ENCODE measurements at regions not wholly inside any gene's neighbourhood (a gene's known extent, or its start where the extent isn't known, plus 50 kb on each side); places are given as distances from the start of the nearest gene placed in this dataset.

GRCh38 chr4:3384771-3385710 lies 56.7 kb upstream of the HGFAC start:
- H3K9me3 ChIP-seq (replicated peaks; ENCODE audit: insufficient read depth, low read length): no peaks in the 10 kb centered on the region
- no peak overlapping the region for H2AFZ ChIP-seq (ENCODE audit: low read length)
- no peak overlapping the region for H3K27ac ChIP-seq (ENCODE audit: low read length)
- H3K27me3 ChIP-seq (replicated peaks; ENCODE audit: insufficient read depth, low read length): no peaks in the 10 kb centered on the region
- no peaks in the 10 kb centered on the region for H3K4me1 ChIP-seq (ENCODE audit: low read length)
- no peak overlapping the region for H3K9ac ChIP-seq (ENCODE audit: low read length)
- H4K20me1 ChIP-seq (ENCODE audit: insufficient read depth, low read length): no peaks in the 10 kb centered on the region
- no peaks in the 10 kb centered on the region for H3F3A ChIP-seq (ENCODE audit: insufficient read depth, low read length)
- no peaks in the 10 kb centered on the region for H3K9me2 ChIP-seq (replicated peaks; ENCODE audit: insufficient read depth, low read length)
- H3K79me2 ChIP-seq (ENCODE audit: low read length): no peaks in the 10 kb centered on the region
- no peak overlapping the region for H3K4me2 ChIP-seq (ENCODE audit: low read depth, low read length)
- H3K36me3 ChIP-seq (replicated peaks; ENCODE audit: insufficient read depth, low read length): no peaks in the 10 kb centered on the region
- DNase-seq: no peak
- no peak overlapping the region for H3K4me3 ChIP-seq (ENCODE audit: low read length)
- TF ChIP-seq EZH2phosphoT487 (IDR thresholded peaks at IDR 0.05; ENCODE audit: low read length) (no peak), EZH2 (optimal IDR thresholded peaks at IDR 0.05; ENCODE audit: low read depth, low read length) (no peak)
- TF ChIP-seq, protein P1, sequence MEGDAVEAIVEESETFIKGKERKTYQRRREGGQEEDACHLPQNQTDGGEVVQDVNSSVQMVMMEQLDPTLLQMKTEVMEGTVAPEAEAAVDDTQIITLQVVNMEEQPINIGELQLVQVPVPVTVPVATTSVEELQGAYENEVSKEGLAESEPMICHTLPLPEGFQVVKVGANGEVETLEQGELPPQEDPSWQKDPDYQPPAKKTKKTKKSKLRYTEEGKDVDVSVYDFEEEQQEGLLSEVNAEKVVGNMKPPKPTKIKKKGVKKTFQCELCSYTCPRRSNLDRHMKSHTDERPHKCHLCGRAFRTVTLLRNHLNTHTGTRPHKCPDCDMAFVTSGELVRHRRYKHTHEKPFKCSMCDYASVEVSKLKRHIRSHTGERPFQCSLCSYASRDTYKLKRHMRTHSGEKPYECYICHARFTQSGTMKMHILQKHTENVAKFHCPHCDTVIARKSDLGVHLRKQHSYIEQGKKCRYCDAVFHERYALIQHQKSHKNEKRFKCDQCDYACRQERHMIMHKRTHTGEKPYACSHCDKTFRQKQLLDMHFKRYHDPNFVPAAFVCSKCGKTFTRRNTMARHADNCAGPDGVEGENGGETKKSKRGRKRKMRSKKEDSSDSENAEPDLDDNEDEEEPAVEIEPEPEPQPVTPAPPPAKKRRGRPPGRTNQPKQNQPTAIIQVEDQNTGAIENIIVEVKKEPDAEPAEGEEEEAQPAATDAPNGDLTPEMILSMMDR (IDR thresholded peaks at IDR 0.05; ENCODE audit: low read length): no peak

DNA sequence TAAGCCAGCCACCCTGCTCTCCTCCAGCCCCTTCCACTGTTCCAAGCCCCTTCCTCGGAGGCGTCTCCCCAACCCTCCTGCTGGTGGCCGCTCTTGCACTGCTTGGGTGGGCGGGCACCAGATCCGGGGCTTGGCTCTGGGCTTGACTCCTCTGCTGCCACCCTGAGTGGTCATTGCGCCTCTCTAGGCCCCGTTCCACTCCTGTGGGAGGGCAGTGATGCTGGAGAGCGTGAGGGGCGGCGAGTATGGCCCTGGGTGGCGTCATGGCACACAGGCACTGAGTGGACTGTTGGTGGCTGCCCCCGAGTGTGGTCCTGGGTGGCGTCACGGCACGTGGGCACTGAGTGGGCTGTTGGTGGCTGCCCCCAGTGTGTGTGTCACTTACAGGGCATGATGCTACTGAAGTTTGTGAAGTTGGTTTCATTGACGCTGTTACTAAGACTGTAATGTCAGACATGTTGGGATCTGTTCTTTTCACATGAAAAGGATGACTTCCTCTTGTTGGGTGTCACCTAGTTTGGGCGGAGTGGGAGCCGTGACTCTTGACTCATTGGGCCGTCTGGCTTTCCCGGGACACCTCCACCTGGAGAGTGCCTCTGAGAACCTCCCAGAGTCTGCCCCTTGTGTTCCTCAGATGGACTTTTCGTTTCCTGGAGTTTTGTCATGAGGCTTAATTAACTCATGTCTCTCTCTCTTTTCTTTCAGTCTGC lies 55.9 kb upstream of the HGFAC start:
- Histone ChIP-seq H3K9me3 (replicated peaks; ENCODE audit: insufficient read depth, low read length) (no peaks in the 10 kb centered on the region), H3K4me1 (ENCODE audit: low read length) (no peaks in the 10 kb centered on the region), H3K4me2 (ENCODE audit: low read depth, low read length) (no peak overlapping the region), H4K20me1 (ENCODE audit: insufficient read depth, low read length) (no peaks in the 10 kb centered on the region), H3K27ac (ENCODE audit: low read length) (no peak overlapping the region), H3K9me2 (replicated peaks; ENCODE audit: insufficient read depth, low read length) (no peaks in the 10 kb centered on the region), H3F3A (ENCODE audit: insufficient read depth, low read length) (no peaks in the 10 kb centered on the region), H2AFZ (ENCODE audit: low read length) (no peak overlapping the region), H3K79me2 (ENCODE audit: low read length) (no peaks in the 10 kb centered on the region), H3K4me3 (ENCODE audit: low read length) (no peak overlapping the region), H3K36me3 (replicated peaks; ENCODE audit: insufficient read depth, low read length) (no peaks in the 10 kb centered on the region), H3K9ac (ENCODE audit: low read length) (no peak overlapping the region), H3K27me3 (replicated peaks; ENCODE audit: insufficient read depth, low read length) (no peaks in the 10 kb centered on the region)
- no peak for DNase-seq
- TF ChIP-seq, protein P1 (IDR thresholded peaks at IDR 0.05; ENCODE audit: low read length): no peak
- TF ChIP-seq EZH2 (optimal IDR thresholded peaks at IDR 0.05; ENCODE audit: low read depth, low read length): no peak
- TF ChIP-seq EZH2phosphoT487 (IDR thresholded peaks at IDR 0.05; ENCODE audit: low read length): no peak

DNA sequence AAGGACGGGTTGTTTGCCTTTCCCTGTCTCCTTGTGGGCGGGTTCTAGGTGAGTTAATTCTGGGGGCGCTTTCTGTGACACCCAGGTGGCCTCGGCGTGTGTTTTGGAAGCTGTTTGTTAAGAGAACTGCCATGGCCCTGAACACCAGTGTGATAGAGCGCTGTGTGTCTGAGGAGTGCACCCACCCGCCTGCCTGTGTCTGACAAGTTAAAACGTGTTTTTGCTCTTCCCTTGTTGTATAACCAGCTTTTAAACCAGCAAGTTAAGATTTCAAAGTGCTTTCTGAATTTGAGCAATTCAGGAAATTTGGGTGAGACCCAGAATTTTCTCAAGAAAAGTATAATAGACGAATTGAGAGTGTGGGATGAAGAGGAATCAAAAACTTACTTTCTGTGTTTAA lies 55.2 kb upstream of the HGFAC start:
- no peak overlapping the region for H3K27ac ChIP-seq (ENCODE audit: low read length)
- H3K79me2 ChIP-seq (ENCODE audit: low read length): no peaks in the 10 kb centered on the region
- no peaks in the 10 kb centered on the region for H4K20me1 ChIP-seq (ENCODE audit: insufficient read depth, low read length)
- TF ChIP-seq EZH2phosphoT487 (IDR thresholded peaks at IDR 0.05; ENCODE audit: low read length) (no peak), EZH2 (optimal IDR thresholded peaks at IDR 0.05; ENCODE audit: low read depth, low read length) (no peak)
- TF ChIP-seq, protein P1 (IDR thresholded peaks at IDR 0.05; ENCODE audit: low read length): no peak
- H3K36me3 ChIP-seq (replicated peaks; ENCODE audit: insufficient read depth, low read length): no peaks in the 10 kb centered on the region
- H3K27me3 ChIP-seq (replicated peaks; ENCODE audit: insufficient read depth, low read length): no peaks in the 10 kb centered on the region
- H3F3A ChIP-seq (ENCODE audit: insufficient read depth, low read length): no peaks in the 10 kb centered on the region
- H3K9ac ChIP-seq (ENCODE audit: low read length): no peak overlapping the region
- no peak for DNase-seq
- H2AFZ ChIP-seq (ENCODE audit: low read length): no peak overlapping the region
- H3K4me2 ChIP-seq (ENCODE audit: low read depth, low read length): no peak overlapping the region
- no peak overlapping the region for H3K4me3 ChIP-seq (ENCODE audit: low read length)
- no peaks in the 10 kb centered on the region for H3K9me2 ChIP-seq (replicated peaks; ENCODE audit: insufficient read depth, low read length)
- H3K9me3 ChIP-seq (replicated peaks; ENCODE audit: insufficient read depth, low read length): no peaks in the 10 kb centered on the region
- no peaks in the 10 kb centered on the region for H3K4me1 ChIP-seq (ENCODE audit: low read length)
